ENCODE measurements at regions not wholly inside any gene's neighbourhood (a gene's known extent, or its start where the extent isn't known, plus 50 kb on each side); places are given as distances from the start of the nearest gene placed in this dataset.

- TF ChIP-seq CTBP1 (IDR thresholded peaks at IDR 0.05; ENCODE audit: borderline replicate concordance) (no peak), ELF4 (IDR thresholded peaks at IDR 0.05) (no peak), ZNF384 (IDR thresholded peaks at IDR 0.05) (no peak), LEF1 (IDR thresholded peaks at IDR 0.05; ENCODE audit: borderline replicate concordance) (no peak), ARNT (IDR thresholded peaks at IDR 0.05) (no peak), SUZ12 (IDR thresholded peaks at IDR 0.05) (no peak)
- POLR2A ChIA-PET, result no interaction called here
- no peak for DNase-seq (ENCODE audit: extremely low spot score)
- CTCF ChIA-PET, result no interaction called here
Measured at GRCh38 chr13:38283346-38283745, 66.3 kb upstream of the UFM1 start.

- ChIA-PET POLR2A (no interaction called here), CTCF (no interaction called here)
- no peak for DNase-seq (ENCODE audit: extremely low spot score)
- TF ChIP-seq SUZ12 (IDR thresholded peaks at IDR 0.05) (no peak), CTBP1 (IDR thresholded peaks at IDR 0.05; ENCODE audit: borderline replicate concordance) (no peak), PKNOX1 (IDR thresholded peaks at IDR 0.05) (no peak), FOXK2 (IDR thresholded peaks at IDR 0.05) (no peak), FOXM1 (IDR thresholded peaks at IDR 0.05; ENCODE audit: borderline replicate concordance) (no peak), ZNF384 (IDR thresholded peaks at IDR 0.05) (no peak), TARDBP (IDR thresholded peaks at IDR 0.05) (no peak), BHLHE40 (IDR thresholded peaks at IDR 0.05; ENCODE audit: borderline replicate concordance) (no peak), L3MBTL2 (conservative IDR thresholded peaks at IDR 0.05) (no peak), HDGF (IDR thresholded peaks at IDR 0.05; ENCODE audit: borderline replicate concordance) (no peak), LEF1 (IDR thresholded peaks at IDR 0.05; ENCODE audit: borderline replicate concordance) (no peak), SP1 (IDR thresholded peaks at IDR 0.05) (no peak)
Measured at GRCh38 chr13:38265132-38265497, 84.5 kb upstream of the UFM1 start.

- DNase-seq (ENCODE audit: extremely low spot score), result no peak
- POLR2A ChIA-PET, result no interaction called here
- CTCF ChIA-PET, result no interaction called here
- TF ChIP-seq L3MBTL2 (conservative IDR thresholded peaks at IDR 0.05), result no peak
- TF ChIP-seq FOXA1 (IDR thresholded peaks at IDR 0.05), result no peak
- no peak for TF ChIP-seq ARNT (IDR thresholded peaks at IDR 0.05)
- no peak for TF ChIP-seq ELF4 (IDR thresholded peaks at IDR 0.05)
- TF ChIP-seq FOXM1 (IDR thresholded peaks at IDR 0.05; ENCODE audit: borderline replicate concordance), result no peak
- TF ChIP-seq LEF1 (IDR thresholded peaks at IDR 0.05; ENCODE audit: borderline replicate concordance), result no peak
- TF ChIP-seq CTBP1 (IDR thresholded peaks at IDR 0.05; ENCODE audit: borderline replicate concordance), result no peak
- TF ChIP-seq SP1 (IDR thresholded peaks at IDR 0.05), result no peak
- no peak for TF ChIP-seq NFRKB (IDR thresholded peaks at IDR 0.05)
- no peak for TF ChIP-seq BHLHE40 (IDR thresholded peaks at IDR 0.05; ENCODE audit: borderline replicate concordance)
Measured at GRCh38 chr13:38264363-38265131, 85.1 kb upstream of the UFM1 start.

GRCh38 chr13:38262211-38262610 is 87.4 kb upstream of the UFM1 start:
- DNase-seq (ENCODE audit: extremely low spot score), result no peak
- POLR2A ChIA-PET, result no interaction called here

GRCh38 chr13:38255600-38255999 is 94.1 kb upstream of the UFM1 start:
- POLR2A ChIA-PET, result no interaction called here
- no peak for TF ChIP-seq FOXK2 (IDR thresholded peaks at IDR 0.05)
- no peak for TF ChIP-seq SUZ12 (IDR thresholded peaks at IDR 0.05)
- TF ChIP-seq FOXM1 (IDR thresholded peaks at IDR 0.05; ENCODE audit: borderline replicate concordance), result no peak
- no peak for TF ChIP-seq ZNF384 (IDR thresholded peaks at IDR 0.05)
- TF ChIP-seq CTBP1 (IDR thresholded peaks at IDR 0.05; ENCODE audit: borderline replicate concordance), result no peak
- TF ChIP-seq ELF4 (IDR thresholded peaks at IDR 0.05), result no peak
- no peak for TF ChIP-seq PKNOX1 (IDR thresholded peaks at IDR 0.05)
- no peak for TF ChIP-seq SP1 (IDR thresholded peaks at IDR 0.05)
- TF ChIP-seq LEF1 (IDR thresholded peaks at IDR 0.05; ENCODE audit: borderline replicate concordance), result no peak
- TF ChIP-seq HDGF (IDR thresholded peaks at IDR 0.05; ENCODE audit: borderline replicate concordance), result no peak
- DNase-seq (ENCODE audit: extremely low spot score), result no peak
- CTCF ChIA-PET, result interaction anchor here (0.7 kb wide), 1 partner anchor 23 kb away, joined by 4 read pairs; no protein-coding TSS in a partner anchor

More at GRCh38 chr13:38262211-38262610, 87.4 kb upstream of the UFM1 start:
- no peak for TF ChIP-seq FOXM1 (IDR thresholded peaks at IDR 0.05; ENCODE audit: borderline replicate concordance)
- no peak for TF ChIP-seq BHLHE40 (IDR thresholded peaks at IDR 0.05; ENCODE audit: borderline replicate concordance)
- CTCF ChIA-PET, result no interaction called here

GRCh38 chr13:38239874-38240273 is 109.8 kb upstream of the UFM1 start:
- ChIA-PET CTCF (no interaction called here), POLR2A (no interaction called here)
- TF ChIP-seq HDGF (IDR thresholded peaks at IDR 0.05; ENCODE audit: borderline replicate concordance), result no peak
- no peak for DNase-seq (ENCODE audit: extremely low spot score)

GRCh38 chr13:38228322-38228721 is 121.3 kb upstream of the UFM1 start:
- DNase-seq (ENCODE audit: extremely low spot score), result no peak
- POLR2A ChIA-PET, result no interaction called here
- CTCF ChIA-PET, result no interaction called here
- TF ChIP-seq LEF1 (IDR thresholded peaks at IDR 0.05; ENCODE audit: borderline replicate concordance) (no peak), ZNF384 (IDR thresholded peaks at IDR 0.05) (no peak)

- ChIA-PET POLR2A (no interaction called here), CTCF (no interaction called here)
- no peak for DNase-seq (ENCODE audit: extremely low spot score)
- TF ChIP-seq BHLHE40 (IDR thresholded peaks at IDR 0.05; ENCODE audit: borderline replicate concordance), result no peak
- no peak for TF ChIP-seq FOXK2 (IDR thresholded peaks at IDR 0.05)
- TF ChIP-seq SUZ12 (IDR thresholded peaks at IDR 0.05), result no peak
Measured at GRCh38 chr13:38226496-38226895, 123.2 kb upstream of the UFM1 start.

Measured in HEK293T (cell line).